Neural cell (in vitro differentiated cells): ENCODE measurements at regions not wholly inside any gene's neighbourhood (a gene's known extent, or its start where the extent isn't known, plus 50 kb on each side); places are given as distances from the start of the nearest gene placed in this dataset.
"Not testable (repeated sequence)": the region's sequence is repeated elsewhere in the genome, so short reads cannot be mapped to it uniquely, and the experiment has no call there.

Source experiments
- CTCF ChIP-seq: fragments of 450-650 bp; IDR thresholded peaks from 2 replicates; pipeline ENCODE4 v1.5.1; 2014; ENCODE audit warnings: antibody characterized with exemption, mild to moderate bottlenecking, moderate library complexity; ENCODE audit not compliant: poor library complexity, severe bottlenecking
- EZH2 ChIP-seq: fragments of 200-600, 300-800 bp; shearing (Covaris generic), sonication (generic); IDR thresholded peaks from 2 replicates; pipeline ENCODE4 v1.6.1; 2014; ENCODE audit warnings: antibody characterized with exemption, low read length, borderline replicate concordance, mild to moderate bottlenecking; ENCODE audit not compliant: insufficient read depth, poor library complexity, severe bottlenecking
- POLR2AphosphoS5 ChIP-seq: IDR thresholded peaks from 2 replicates; pipeline ENCODE4 v1.6.1; 2012
- RAD21 ChIP-seq: fragments of 450-650 bp; conservative IDR thresholded peaks from 2 replicates; pipeline ENCODE4 v1.6.1; 2014; ENCODE audit warnings: antibody characterized with exemption, mild to moderate bottlenecking, moderate library complexity
- TAF1 ChIP-seq: IDR thresholded peaks from 2 replicates; pipeline ENCODE4 v1.6.1; 2012; ENCODE audit warnings: low read depth

DNA sequence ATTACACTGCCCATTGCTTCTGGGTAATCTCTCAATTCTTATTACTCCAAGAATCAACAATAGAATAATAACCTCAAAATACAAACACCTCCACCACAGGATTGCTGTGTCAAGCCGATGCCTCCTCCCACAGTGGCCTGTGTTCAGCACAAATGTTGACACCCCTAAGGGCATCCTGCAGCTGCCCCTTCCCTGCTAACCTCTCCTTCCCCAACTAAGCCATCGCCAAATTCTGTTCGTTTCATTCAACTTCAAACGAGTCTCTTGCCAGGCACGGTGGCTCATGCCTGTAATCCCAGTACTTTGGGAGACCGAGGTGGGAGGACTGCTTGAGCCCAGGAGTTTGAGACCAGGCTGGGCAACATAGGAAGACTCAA, 155.2 kb downstream of the ATP6V0E2 start:
- not testable (repeated sequence) for TF ChIP-seq CTCF, EZH2, TAF1, POLR2AphosphoS5, RAD21
